Neural cell (in vitro differentiated cells): ENCODE measurements at regions not wholly inside any gene's neighbourhood (a gene's known extent, or its start where the extent isn't known, plus 50 kb on each side); places are given as distances from the start of the nearest gene placed in this dataset.

ENCODE experiments used
- H2AFZ ChIP-seq: fragments of 200-600, 300-800 bp; sonication (generic), shearing (Covaris generic); 2 replicates; pipeline ENCODE4 v1.6.0; 2014; ENCODE audit warnings: low read depth, mild to moderate bottlenecking, antibody characterized with exemption, low read length, moderate library complexity
- H3F3A ChIP-seq: fragments of 200-600 bp; shearing (Covaris generic); 2 replicates; pipeline ENCODE4 v1.6.1; 2016; ENCODE audit warnings: mild to moderate bottlenecking, moderate library complexity, mixed read lengths, antibody characterized with exemption, low read length; ENCODE audit not compliant: insufficient read depth, poor library complexity, severe bottlenecking
- H3K27ac ChIP-seq: fragments of 200-600, 300-800 bp; sonication (generic), shearing (Covaris generic); 2 replicates; pipeline ENCODE4 v1.5.1; 2014; ENCODE audit warnings: mild to moderate bottlenecking, low read length, moderate library complexity
- H3K27me3 ChIP-seq: fragments of 300-800, 200-600 bp; sonication (generic), shearing (Covaris generic); 2 replicates; pipeline ENCODE4 v1.6.0; 2014; ENCODE audit warnings: mild to moderate bottlenecking, low read depth, low read length, moderate library complexity; ENCODE audit not compliant: insufficient read depth
- H3K36me3 ChIP-seq: fragments of 300-800, 200-600 bp; sonication (generic), shearing (Covaris generic); 2 replicates; pipeline ENCODE4 v1.5.1; 2014; ENCODE audit warnings: mild to moderate bottlenecking, antibody characterized with exemption, low read length, moderate library complexity; ENCODE audit not compliant: insufficient read depth
- H3K4me2 ChIP-seq: fragments of 300-800, 200-600 bp; sonication (generic), shearing (Covaris generic); 2 replicates; pipeline ENCODE4 v1.6.0; 2014; ENCODE audit warnings: mild to moderate bottlenecking, low read length
- H3K4me3 ChIP-seq: fragments of 300-800, 200-600 bp; sonication (generic), shearing (Covaris generic); 2 replicates; pipeline ENCODE4 v1.5.1; 2014; ENCODE audit warnings: mild to moderate bottlenecking, low read length, moderate library complexity
- H3K79me2 ChIP-seq: fragments of 200-600 bp; shearing (Covaris generic); replicated peaks from 2 replicates; pipeline ENCODE4 v1.6.0; 2014; ENCODE audit warnings: mild to moderate bottlenecking, low read length, moderate library complexity; ENCODE audit not compliant: insufficient read depth
- H3K9ac ChIP-seq: fragments of 300-800, 200-600 bp; sonication (generic), shearing (Covaris generic); 2 replicates; pipeline ENCODE4 v1.6.1; 2016; ENCODE audit warnings: mild to moderate bottlenecking, low read length, mixed read lengths
- H3K9me2 ChIP-seq: fragments of 200-600 bp; shearing (Covaris generic); 2 replicates; pipeline ENCODE4 v1.6.1; 2016; ENCODE audit warnings: mild to moderate bottlenecking, low read length, mixed read lengths; ENCODE audit not compliant: insufficient read depth
- H3K9me3 ChIP-seq: fragments of 200-600, 300-800 bp; sonication (generic), shearing (Covaris generic); 2 replicates; pipeline ENCODE4 v1.6.1; 2016; ENCODE audit warnings: mild to moderate bottlenecking, mixed run types, low read length, moderate library complexity, mixed read lengths
- H4K20me1 ChIP-seq: fragments of 200-600 bp; shearing (Covaris generic); 2 replicates; pipeline ENCODE4 v1.6.1; 2016; ENCODE audit warnings: mild to moderate bottlenecking, mixed run types; ENCODE audit not compliant: insufficient read depth
- CTCF ChIP-seq: fragments of 450-650 bp; IDR thresholded peaks from 2 replicates; pipeline ENCODE4 v1.5.1; 2014; ENCODE audit warnings: antibody characterized with exemption, mild to moderate bottlenecking, moderate library complexity; ENCODE audit not compliant: poor library complexity, severe bottlenecking
- EP300 ChIP-seq: fragments of 450-650 bp; conservative IDR thresholded peaks from 2 replicates; pipeline ENCODE4 v1.6.1; 2014; ENCODE audit warnings: antibody characterized with exemption, mild to moderate bottlenecking, moderate library complexity; ENCODE audit not compliant: poor library complexity, severe bottlenecking
- EZH2 ChIP-seq: fragments of 200-600, 300-800 bp; shearing (Covaris generic), sonication (generic); IDR thresholded peaks from 2 replicates; pipeline ENCODE4 v1.6.1; 2014; ENCODE audit warnings: antibody characterized with exemption, low read length, borderline replicate concordance, mild to moderate bottlenecking; ENCODE audit not compliant: insufficient read depth, poor library complexity, severe bottlenecking
- MXI1 ChIP-seq: fragments of 450-650 bp; conservative IDR thresholded peaks from 2 replicates; pipeline ENCODE4 v1.6.1; 2014; ENCODE audit warnings: antibody characterized with exemption, mild to moderate bottlenecking; ENCODE audit not compliant: poor library complexity, severe bottlenecking
- POLR2AphosphoS5 ChIP-seq: IDR thresholded peaks from 2 replicates; pipeline ENCODE4 v1.6.1; 2012
- RAD21 ChIP-seq: fragments of 450-650 bp; conservative IDR thresholded peaks from 2 replicates; pipeline ENCODE4 v1.6.1; 2014; ENCODE audit warnings: antibody characterized with exemption, mild to moderate bottlenecking, moderate library complexity
- SMC3 ChIP-seq: fragments of 450-650 bp; conservative IDR thresholded peaks from 2 replicates; pipeline ENCODE4 v1.6.1; 2014; ENCODE audit warnings: antibody characterized with exemption, mild to moderate bottlenecking, moderate library complexity; ENCODE audit not compliant: poor library complexity
- TAF1 ChIP-seq: IDR thresholded peaks from 2 replicates; pipeline ENCODE4 v1.6.1; 2012; ENCODE audit warnings: low read depth
- TF ChIP-seq, protein P1 (sequence below): IDR thresholded peaks from 2 replicates; pipeline ENCODE4 v1.6.1; 2012; ENCODE audit warnings: borderline replicate concordance

DNA sequence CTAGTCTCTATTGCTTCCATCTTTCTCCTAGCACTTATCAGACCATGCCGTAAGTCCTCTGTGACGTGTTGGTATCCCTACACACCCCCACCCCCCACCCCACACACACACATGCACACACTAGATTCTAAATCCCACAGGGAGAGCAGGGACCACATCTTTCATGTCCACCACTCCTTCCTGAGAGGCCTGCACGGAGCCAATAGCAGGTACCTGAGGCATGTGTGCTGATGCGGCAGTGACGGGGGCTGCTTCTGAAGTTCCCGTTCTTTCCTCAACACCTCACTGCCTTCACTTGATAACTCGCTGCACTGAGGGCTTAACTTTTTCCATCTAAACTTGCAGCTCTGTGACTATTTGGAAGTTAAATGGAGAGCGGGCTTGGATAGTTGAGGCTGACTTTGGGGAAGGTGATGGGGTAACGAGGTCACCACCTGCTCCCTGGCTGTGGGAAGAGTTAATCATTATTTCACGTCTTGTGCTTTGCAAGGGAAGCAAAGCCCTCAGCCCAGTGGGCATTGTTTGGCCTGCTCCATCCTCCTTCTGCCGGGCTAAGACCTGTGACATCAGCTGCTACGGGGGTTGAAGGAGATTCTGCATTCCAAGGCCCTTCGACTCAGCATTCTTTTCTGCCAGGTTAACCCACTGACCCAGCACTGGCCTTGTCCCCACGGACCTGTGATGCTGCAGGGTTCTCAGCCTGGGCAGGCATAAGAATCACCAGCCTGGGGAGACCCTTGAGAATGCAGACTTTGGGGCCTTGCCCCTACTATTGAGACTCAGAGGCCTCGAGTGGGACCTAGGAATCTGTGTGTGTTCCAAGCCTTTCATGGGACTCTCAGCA is 187.8 kb downstream of the ANKRD60 start:
- Histone ChIP-seq H3K9me2 (no peaks in the 10 kb centered on the region), H3K27ac (no peak overlapping the region), H2AFZ (no peak overlapping the region), H3K4me3 (no peak overlapping the region), H4K20me1 (no peaks in the 10 kb centered on the region), H3K36me3 (no peaks in the 10 kb centered on the region), H3K9me3 (no peaks in the 10 kb centered on the region), H3K79me2 (no peaks in the 10 kb centered on the region), H3K9ac (no peak overlapping the region), H3K27me3 (no peaks in the 10 kb centered on the region), H3K4me2 (no peak overlapping the region), H3F3A (no peaks in the 10 kb centered on the region)
- TF ChIP-seq SMC3 (no peak), CTCF (no peak), MXI1 (no peak), TAF1 (no peak), EZH2 (no peak)
- TF ChIP-seq, protein P1, sequence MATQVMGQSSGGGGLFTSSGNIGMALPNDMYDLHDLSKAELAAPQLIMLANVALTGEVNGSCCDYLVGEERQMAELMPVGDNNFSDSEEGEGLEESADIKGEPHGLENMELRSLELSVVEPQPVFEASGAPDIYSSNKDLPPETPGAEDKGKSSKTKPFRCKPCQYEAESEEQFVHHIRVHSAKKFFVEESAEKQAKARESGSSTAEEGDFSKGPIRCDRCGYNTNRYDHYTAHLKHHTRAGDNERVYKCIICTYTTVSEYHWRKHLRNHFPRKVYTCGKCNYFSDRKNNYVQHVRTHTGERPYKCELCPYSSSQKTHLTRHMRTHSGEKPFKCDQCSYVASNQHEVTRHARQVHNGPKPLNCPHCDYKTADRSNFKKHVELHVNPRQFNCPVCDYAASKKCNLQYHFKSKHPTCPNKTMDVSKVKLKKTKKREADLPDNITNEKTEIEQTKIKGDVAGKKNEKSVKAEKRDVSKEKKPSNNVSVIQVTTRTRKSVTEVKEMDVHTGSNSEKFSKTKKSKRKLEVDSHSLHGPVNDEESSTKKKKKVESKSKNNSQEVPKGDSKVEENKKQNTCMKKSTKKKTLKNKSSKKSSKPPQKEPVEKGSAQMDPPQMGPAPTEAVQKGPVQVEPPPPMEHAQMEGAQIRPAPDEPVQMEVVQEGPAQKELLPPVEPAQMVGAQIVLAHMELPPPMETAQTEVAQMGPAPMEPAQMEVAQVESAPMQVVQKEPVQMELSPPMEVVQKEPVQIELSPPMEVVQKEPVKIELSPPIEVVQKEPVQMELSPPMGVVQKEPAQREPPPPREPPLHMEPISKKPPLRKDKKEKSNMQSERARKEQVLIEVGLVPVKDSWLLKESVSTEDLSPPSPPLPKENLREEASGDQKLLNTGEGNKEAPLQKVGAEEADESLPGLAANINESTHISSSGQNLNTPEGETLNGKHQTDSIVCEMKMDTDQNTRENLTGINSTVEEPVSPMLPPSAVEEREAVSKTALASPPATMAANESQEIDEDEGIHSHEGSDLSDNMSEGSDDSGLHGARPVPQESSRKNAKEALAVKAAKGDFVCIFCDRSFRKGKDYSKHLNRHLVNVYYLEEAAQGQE, result no peak

DNA sequence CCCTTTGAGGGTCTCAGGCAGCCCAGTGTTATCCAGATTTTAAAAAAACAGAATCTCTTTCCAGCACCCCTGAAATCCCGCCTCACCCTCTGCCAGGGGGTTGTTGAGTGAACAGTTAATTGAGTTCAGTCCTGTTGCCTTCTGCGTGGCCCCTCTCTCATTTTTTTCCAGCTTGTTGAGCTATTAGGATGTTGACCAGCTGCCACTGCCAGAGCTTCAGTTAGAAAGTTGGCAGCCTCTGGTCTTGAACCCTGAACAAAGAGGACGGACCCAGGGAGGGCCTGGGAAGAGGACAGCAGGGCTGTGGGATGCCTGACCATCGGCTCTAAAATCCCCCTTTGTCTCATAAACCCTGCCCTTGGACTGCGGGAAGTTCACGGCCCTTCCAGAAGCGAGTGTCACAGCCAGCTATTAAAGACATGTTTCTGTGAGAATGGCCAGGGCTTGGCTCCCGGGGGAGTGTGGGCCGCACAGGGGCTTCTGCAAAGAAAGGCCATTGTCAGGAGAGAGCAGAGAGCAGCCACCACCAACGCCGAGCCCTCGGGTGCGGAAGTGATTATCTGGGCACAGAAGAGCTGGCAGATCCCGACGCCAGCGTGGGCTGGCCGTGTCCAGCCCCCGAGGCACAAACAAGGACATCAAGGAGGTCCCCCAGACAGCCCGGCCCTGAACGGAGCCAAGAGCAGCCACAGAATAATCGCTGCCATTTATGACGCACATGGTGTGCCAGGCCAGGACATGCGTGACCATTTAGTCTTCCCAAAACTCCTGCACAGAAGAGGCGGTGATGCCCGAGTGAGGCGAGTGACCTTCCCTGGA is 189.0 kb downstream of the ANKRD60 start:
- H3K36me3 ChIP-seq, result no peaks in the 10 kb centered on the region
- no peaks in the 10 kb centered on the region for H3K79me2 ChIP-seq
- TF ChIP-seq POLR2AphosphoS5 (no peak), CTCF (no peak), RAD21 (no peak), SMC3 (no peak), MXI1 (no peak), EP300 (no peak), TAF1 (no peak), EZH2 (no peak)
- TF ChIP-seq, protein P1, result no peak
- H3K27me3 ChIP-seq, result no peaks in the 10 kb centered on the region
- H3K27ac ChIP-seq, result no peak overlapping the region
- H3K4me2 ChIP-seq, result no peak overlapping the region
- no peaks in the 10 kb centered on the region for H4K20me1 ChIP-seq
- H3K9me3 ChIP-seq, result no peaks in the 10 kb centered on the region
- H3F3A ChIP-seq, result no peaks in the 10 kb centered on the region
- H3K9ac ChIP-seq, result no peak overlapping the region
- H3K9me2 ChIP-seq, result no peaks in the 10 kb centered on the region
- no peak overlapping the region for H3K4me3 ChIP-seq
- no peak overlapping the region for H2AFZ ChIP-seq
